Activated effector memory CD4-positive, alpha-beta T cell treated with Interleukin-2 at 50 U/mL for 16 hours (primary cell): ENCODE measurements at regions not wholly inside any gene's neighbourhood (a gene's known extent, or its start where the extent isn't known, plus 50 kb on each side); places are given as distances from the start of the nearest gene placed in this dataset.
"Not testable (repeated sequence)": the region's sequence is repeated elsewhere in the genome, so short reads cannot be mapped to it uniquely, and the experiment has no call there.

ENCODE experiments used
- DNase-seq: peaks from one replicate; pipeline ENCODE4 v3.0.0-alpha.2; 2020

DNA sequence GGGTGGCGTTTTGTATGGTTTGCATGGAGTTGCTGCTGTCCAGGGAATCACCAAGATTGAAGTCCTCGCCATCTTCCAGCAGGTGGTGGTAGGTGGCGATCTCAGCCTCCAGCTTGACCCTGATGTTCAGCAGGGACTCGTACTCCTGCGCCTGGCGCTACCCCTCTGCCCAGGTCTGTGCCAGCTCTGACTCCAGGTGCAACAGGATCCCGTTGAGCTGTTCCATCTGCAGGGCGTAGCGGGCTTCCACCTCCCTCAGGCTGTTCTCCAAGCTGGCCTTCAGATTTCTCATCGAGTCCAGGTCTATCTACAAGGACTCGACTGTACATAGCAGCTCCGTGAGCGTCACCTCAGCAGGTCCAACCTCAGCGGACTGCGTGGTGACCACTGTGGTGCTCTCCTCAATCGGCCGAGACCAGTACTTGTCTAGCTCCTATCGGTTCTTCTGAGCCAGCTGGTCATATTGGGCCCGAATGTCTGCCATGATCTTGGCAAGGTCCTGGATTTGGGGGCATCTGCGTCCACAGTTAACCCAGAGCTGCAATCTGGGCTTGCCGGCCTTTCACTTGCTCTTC, 1584.8 kb upstream of the ACO1 start:
- no peak for DNase-seq

DNA sequence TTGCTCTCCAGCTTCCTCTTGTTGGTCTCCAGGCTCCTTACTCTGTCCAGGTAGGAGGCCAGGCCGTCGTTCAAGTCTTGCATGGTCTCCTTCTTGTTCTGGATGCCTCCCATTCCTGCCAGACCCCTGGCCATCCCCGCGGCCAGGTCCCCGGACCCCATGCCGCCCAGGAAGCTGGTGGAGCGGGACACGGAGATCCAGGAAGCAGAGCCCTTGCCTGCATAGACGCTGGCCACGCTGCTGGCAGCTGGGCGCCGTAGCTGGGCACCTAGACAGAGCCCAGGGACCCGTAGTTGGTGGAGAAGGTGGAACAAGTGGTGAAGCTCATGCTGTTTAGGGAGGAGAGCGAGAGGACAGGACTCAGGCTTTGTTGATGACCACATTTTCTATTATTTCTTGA, 1584.0 kb upstream of the ACO1 start:
- DNase-seq = no peak

DNA sequence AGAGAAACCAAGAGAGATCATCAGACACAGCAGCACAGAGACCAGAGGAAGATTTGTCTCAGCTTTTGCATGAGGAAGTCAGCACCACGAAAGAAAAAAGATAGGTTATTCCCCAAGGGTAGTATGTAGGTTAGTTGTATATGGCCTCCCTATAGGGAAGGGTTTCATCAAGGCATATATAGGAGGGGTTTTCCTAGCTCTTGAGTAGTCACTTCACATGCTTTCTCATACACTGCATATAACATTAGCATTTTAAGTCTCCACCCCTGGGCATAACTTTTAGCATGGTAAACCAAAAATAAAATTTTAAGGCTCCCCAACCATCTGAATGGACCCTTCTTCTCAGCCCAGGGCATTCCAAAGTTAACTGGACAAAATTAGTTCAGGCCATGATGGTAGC, 1571.6 kb upstream of the ACO1 start:
- no peak for DNase-seq

DNA sequence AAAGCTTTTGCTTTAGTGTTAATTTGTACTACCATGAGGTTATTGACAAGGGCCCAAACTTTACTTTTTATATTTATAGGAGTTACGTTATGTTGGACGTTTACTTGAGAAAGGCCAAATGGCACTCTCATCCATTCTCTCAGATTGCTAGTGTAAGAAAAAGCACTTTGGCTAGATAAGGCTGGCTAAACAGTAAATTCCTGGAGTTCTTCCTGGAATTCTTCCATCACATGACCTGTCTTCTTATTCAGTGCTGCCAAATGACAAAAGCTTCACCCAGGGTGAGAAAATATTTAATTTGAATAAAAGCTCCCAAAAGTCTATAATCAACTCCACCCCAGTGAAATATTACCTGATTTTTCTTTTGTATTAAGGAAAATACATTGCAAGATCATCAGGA, 1568.9 kb upstream of the ACO1 start:
- DNase-seq = no peak

DNA sequence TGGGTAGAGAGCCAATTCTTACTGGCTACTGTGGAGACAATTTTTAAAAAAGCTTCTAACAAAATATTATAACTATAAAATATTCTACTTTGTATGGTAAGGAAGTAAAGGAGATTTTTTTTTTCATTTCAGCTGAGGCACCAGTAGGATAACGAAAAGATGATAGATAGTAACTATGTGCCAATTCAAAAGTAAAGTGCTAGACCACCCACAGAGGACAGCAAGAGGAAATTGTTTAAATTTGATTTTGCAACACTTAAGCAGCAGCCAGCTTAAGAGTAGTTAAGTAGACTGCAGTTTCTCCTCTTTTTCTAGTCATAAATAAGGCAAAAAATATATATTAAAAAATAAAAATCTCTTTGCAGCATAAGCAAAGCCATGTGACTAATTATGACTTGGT, 1539.3 kb upstream of the ACO1 start:
- no peak for DNase-seq

DNA sequence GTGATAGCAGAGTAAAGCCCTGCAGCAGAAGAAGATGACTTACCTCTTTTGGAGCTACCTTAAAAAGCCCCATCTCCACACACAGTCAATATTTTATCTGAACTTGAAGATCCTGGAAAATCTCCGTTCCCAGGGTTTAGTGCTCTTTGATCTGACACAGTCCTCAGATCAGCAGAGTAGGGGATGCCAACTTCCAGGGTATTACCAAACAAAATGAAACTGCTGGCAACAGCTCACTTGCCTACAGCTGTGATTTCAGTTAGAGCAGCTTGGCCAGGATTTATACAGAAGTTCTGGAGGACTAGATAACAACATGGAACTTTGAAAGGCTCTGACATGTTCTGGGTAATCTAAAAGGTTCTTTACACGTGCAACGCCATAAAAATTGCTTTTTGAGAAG, 1537.8 kb upstream of the ACO1 start:
- no peak for DNase-seq

DNA sequence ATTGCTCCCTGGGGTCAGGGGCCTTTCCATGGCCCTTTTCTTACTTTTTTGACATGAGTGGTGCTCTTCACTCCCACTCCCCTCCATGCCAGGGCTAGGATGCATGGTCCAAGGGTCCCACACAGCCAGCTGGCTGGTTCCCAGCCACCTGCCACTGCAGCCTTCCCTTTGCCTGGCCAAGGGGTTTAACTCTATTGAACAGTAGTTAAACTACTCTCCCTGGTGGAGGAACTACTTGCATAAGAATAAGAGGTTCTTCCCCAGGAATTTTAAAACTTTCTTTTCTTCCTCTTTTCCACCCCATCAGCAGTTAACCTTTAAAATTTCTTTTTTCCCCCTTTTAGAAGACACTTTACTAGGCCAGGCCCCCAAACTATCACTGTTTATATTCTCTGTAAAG, 1532.8 kb upstream of the ACO1 start:
- DNase-seq = no peak

DNA sequence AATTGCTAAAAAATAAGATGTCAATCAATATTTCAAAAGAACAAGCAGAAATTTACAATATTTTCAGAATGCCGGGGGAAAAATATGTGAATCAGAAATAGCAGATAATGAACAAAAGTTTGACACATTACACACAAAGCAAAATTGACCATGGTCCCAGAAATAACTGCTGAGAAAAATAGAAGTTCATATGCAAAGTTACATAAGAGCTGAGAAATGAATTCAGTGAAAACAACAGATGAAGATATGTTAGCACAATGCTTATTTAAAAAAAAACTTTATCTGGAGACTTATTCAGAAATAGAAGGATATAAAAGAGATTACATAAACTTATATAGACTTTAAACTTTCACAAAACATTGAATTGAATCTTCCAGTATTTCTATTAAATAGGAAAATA, 1483.7 kb upstream of the ACO1 start:
- no peak for DNase-seq

DNA sequence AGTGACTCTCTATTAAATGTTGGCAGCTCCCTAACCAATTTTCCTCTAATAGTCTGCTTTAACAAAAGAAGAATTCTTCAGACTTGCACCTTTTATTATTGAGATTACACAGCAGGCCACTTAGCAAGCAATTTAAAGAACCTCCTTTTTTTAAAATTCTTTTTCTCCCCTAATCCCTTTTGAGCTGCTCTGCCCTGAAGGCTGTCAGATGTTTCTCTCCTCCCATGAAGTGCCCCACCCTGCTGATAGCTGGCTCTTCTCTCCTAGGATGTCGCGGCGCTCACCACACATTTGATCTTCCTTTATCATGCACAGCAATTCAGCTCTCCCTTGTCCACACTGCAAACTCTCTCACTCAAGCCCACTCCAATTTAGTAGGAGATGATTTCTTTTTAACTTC, 1471.1 kb upstream of the ACO1 start:
- no peak for DNase-seq

DNA sequence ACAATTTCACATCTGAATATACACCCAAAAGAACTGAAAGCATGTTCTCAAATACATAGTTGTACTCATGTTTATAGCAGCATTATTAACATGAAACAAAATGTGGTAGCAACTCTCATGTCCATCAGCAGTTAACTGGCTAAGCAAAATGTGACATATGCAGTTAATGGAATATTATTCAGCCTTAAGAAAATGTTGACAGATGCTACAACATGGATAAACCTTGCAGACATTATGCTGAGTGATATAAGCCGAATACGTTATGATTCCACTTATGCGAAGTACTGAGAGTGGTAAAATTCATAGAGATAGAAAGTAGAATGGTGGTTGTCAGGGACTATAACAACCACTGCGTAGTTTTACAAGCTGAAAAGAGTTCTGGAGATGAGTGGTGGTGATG, 1469.0 kb upstream of the ACO1 start:
- no peak for DNase-seq

DNA sequence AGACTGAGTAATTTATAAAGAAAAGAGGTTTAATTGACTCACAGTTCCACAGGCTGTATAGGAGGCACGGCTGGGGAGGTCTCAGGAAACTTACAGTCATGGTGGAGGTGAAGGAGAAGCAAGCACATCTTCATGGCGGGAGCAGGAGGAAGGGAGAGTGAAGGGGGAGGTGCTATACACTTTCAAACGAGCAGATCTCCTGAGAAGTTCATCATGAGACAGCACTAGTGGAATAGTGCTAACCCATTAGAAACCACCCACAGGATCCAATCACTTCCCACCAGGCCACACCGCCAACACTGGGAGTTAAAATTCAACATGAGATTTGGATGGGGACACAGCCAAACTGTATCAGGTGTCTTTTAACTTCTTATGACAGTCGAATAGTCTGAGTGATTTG, 1459.3 kb upstream of the ACO1 start:
- DNase-seq = no peak

DNA sequence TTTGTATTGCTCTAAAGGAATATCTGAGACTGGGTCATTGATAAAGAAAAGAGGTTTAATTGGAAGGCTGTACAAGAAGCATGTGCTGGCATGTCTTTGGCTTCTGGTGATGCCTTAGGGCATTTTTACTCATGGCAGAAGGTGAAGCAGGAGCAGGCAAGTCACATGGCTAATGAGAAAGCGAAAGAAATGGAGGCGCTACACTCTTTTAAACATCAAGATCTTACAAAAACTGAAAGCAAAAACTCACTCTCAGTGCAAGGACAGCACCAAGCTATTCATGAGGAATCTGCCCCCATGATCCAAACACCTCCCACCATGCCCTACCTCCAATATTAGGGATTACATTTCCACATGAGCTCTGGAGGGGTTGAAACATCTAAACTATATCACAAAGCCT, 1458.8 kb upstream of the ACO1 start:
- no peak for DNase-seq

DNA sequence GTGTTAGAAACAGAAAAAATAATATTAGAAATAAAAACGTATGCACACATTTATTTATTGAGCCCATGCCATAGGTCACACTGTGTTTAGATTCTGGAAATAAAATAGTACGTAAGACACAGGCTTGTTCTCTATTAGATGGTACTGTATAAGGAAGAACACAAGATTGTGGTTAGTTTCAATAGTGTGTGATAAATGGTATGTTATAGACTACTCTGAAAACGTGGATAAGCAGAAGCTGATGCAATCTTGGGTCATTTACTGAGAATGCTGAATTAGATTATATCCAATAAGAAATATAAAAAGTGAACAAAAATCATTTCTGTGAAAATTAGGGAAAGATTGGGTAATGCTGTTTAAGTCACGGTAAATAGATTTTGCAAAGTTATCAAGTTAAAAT, 1456.4 kb upstream of the ACO1 start:
- no peak for DNase-seq

DNA sequence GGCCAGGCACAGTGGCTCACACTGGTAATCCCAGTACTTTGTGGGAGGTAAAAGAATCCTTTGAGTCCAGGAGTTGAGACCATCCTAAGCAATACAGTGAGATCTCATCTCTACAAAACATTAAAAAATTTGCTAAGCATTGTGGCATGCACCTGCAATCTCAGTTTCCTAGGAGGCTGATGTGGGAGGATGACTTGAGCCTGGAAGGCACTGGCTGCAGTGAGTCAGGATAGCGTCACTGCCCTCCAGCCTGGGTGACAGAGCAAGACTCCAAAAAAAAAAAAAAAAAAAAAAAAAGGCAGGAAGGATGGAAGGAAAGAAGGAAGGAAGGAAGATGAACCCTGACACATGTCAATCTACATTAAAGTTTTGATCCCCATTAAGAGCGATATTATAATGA, 1452.2 kb upstream of the ACO1 start:
- DNase-seq = no peak

DNA sequence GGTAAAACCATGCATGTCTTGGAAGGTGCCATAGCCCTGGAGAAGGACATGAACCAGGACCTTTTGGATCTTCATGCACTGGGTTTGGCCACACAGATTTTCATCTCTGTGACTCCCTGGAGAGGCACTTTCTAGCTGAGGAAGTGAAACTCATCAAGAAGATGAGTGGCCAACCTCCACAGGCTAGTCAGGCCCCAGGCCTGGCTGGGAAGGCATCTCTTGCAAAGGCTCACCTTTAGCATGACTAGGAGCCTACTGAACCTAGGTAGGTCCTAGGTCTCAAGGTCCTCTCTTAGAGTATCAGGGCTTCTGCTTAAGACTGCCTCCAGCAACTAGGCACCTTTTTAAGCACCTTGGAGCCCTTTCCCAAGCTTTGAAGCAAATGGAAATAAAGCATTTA, 1448.7 kb upstream of the ACO1 start:
- no peak for DNase-seq

DNA sequence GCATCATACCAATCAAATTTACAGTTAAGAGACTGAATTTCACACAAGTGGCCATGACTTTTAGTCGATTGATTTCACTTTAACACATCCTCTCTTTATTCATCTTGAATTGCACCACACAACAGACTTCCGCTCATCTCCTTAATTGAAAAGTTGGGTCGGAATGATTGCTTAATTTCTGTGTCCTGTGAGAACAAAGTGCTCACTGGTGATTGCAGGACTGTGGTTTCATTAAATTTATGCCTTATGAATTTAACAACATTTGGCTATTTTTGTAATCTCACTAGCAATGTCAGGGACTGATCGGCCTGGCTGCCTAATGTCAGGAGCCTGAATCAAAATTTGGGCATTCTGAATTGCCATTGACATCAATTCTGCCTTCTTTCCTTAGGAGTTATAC, 1447.3 kb upstream of the ACO1 start:
- no peak for DNase-seq

DNA sequence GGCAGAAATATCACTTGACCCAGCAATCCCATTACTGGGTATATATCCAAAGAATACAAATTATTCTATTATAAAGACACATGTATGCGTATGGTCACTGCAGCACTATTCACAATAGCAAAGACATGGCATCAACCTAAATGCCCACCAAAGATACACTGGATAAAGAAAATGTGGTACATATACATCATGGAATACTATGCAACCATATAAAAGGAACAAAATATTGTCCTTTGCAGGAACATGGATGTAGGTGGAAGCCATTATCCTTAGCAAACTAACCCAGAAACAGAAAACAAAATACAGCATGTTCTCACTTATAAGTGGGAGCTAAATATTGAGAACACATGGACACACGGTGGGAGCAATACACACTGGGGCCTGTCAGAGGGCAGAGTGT, 1441.6 kb upstream of the ACO1 start:
- DNase-seq = not testable (repeated sequence)

DNA sequence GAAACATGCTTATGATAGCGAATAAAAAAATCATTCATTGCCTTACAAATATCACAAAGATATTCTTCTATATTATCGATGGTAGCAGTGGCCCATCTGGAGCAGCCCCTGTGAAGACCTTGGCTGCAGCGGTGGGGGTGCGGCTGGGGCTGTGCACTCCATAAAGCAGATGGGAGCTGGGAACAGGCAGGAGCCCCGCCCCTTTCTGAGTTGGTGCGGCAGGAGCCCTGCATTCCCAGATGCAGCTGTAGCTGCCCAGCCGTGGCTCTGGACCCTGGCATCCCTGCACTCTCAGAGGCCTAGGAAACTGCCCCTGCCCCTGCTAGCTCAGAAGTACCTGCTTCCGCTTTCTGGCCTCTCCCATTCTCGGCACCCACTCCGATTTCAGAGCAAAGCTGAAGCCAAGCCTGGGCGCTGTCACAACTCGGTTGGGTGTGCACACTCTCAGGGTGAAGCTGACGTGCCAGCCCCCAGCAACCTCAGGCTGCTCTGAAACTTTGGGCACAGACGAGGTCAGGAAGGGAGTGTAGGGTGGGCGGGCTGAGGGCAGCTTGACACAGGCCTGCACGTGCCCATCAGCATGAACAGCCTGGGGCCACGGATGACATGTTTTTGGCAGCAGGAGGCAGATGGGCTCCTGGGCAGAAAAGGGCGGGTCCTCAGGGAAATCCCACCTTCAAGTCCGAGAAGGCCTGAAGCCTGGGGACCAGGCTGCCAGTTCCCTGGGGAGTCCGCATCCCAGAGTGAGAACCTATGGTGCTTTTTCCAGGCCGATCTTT, 1440.8 kb upstream of the ACO1 start:
- DNase-seq = no peak

DNA sequence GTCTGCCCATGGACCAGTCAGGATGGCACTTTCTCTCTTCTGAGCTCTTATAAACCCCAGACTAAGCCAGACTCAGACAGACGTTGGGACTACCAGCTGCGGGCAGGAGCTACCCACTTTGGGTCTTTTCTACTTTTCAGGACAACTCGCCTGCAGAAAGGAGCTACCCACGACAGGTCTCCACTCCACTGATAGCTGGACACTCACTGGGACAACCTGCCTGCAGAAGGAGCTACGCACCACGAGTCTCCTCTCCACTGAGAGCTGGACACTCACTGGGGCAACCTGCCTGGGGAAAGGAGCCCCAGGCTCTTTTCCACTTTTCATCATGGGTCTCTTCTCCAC, 1440.2 kb upstream of the ACO1 start:
- no peak for DNase-seq

DNA sequence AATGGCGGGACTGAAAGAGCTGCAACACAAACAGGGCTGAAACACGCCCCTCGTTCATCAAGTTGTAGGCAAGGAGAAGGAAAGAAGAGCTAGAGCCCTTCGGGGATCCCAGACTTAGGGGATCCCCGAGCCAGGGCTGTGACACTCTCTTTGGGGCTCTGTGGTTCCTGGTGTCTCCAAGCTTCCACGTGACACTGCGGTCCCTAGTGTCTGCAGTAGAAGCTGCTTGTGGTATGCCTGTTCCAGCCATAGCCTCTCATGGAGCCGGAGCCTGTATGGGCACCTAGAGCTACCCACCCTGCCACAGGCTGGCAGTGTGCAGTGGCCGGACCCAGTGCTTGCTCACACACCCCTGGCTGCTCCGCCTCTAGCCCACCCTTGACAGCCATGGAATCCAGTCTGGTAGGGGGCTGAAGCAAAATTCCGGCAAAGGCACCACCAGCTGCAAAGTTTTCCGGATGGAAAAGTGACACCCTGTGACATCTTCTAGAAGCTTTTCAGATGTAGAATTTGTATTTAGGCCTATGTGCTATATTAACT, 1439.6 kb upstream of the ACO1 start:
- DNase-seq = no peak

DNA sequence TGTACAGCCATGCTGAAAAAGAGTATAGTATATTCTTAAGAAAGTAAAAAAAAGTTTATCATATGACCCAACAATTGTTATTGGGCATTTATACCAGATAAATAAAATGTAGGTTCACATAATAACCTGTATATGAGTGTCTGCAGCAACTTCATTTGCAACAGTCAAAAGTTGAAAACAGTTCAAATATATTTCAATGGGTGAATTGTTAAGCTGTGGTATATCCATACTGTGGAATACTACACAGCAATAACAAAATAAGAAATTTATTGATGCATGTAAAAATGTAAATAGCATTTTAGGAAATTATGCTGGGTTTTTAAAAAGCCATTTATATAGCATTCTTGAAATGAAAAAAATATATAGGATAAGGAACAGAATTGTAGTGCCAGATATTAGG, 1420.1 kb upstream of the ACO1 start:
- DNase-seq = no peak

DNA sequence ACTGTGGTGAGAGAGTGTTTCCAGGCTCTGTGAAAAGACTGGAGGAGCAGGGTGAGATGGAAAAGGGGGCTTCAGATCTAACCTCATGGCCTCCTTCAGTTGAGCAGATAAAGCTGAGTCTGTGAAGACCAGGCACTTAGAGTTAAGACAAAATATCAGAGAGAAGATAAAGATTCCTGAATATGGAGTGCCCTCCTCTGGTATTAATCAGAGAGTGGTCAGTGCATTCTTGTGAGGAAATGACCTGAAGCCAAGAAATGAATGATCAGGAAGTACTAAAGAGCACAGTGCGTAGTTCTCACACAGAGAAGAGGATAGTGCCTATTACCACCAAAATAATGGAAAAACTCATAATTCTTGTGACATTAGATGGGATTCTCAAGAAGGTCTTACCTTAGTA, 1417.0 kb upstream of the ACO1 start:
- DNase-seq = no peak

DNA sequence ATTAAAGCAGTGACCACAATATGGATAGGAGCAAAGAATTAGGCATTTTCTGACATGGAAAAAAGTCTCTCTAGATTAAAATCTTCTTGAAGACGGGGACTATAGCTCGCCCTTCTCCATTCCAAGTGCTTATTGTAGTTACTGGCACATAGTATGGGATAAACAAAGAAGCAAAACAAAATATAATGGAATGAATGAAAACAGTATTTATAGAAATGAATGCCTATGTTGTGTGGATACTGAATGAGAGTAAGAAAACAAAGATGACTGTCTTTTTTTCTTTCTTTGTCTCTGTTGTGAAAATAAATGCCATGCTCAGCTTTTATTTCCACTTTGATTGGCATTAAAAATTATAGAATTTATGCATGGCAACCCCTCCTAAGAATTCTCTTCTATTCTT, 1414.3 kb upstream of the ACO1 start:
- no peak for DNase-seq

DNA sequence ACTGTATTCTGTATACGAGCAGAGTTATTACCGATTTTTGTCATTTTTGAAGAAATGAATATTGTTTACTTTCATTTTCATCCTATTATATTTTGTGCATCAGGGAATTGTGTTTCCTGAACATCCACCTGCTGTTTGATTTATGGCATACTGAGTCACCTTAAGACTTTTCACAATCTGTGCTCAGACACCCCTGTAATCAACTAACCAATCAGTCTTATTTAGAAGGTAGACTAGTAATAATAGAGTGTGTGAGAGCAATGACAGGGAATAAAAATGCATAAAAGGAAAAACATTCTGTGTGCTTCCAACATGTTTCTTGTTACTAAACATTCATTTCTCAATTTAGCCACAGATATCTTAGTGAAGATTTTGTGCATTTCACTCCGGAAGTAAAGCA, 1413.6 kb upstream of the ACO1 start:
- DNase-seq = no peak

DNA sequence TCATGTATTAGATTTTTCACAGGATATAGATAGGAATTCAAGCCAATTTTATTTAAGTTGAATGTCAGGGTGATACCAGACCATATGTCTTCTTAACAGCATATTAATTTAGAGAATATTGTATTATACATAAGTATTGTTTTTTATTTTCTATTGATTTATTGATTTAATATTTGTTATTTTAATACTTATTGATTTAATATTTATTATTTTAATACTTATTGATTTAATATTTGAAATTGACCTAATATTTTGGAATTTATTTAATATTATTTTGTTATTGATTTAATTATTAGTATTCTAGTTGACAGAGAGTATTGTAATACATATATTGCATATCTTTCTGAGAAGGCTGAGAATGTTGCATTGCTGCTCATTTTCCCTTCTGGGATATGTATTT, 1411.8 kb upstream of the ACO1 start:
- no peak for DNase-seq
